ENCODE measurements at regions not wholly inside any gene's neighbourhood (a gene's known extent, or its start where the extent isn't known, plus 50 kb on each side); places are given as distances from the start of the nearest gene placed in this dataset.
"Not testable (repeated sequence)": the region's sequence is repeated elsewhere in the genome, so short reads cannot be mapped to it uniquely, and the experiment has no call there.

DNA sequence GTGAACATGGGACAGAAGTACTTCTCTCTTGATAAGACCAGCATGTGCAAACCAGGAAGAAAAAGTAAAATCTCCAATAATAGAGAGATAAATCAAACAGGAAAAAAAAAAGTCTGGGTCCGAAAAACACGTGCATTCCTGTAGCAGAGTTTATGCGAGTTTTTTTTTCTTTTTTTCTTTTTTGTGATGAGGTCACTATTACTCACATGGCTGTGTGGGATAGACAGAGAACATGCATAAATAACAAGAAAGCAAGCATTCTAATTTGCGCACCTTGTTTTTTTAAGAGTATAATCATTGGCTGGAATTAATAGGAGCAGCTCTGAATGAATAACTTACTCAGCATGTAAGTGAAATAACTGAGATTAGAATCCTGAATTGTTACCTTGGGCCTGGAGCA is 91.9 kb upstream of the CPM start:
- ATAC-seq (no peak), DNase-seq (ENCODE audit: missing footprints) (no peak)
- intact Hi-C loops (cut with DNase I) = no loop called here

DNA sequence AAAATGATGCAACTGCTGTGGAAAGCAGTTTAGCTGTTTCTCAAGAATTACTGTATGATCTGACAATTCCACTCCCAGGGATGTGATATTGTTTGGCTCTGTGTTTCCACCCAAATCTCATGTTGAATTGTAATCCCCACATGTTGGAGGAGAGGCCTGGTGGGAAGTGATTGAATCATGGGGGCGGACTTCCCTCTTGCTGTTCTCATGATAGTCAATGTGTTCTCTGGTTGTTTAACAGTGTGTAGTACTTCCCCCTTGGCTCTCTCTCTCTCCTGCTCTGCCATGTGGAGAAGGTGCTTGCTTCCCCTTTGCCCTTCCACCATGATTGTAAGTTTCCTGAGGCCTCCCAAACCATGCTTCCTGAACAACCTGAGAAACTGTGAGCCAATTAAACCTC is 93.4 kb upstream of the CPM start:
- no peak for DNase-seq (ENCODE audit: missing footprints)
- intact Hi-C loops (cut with DNase I) = no loop called here
- no peak for ATAC-seq

DNA sequence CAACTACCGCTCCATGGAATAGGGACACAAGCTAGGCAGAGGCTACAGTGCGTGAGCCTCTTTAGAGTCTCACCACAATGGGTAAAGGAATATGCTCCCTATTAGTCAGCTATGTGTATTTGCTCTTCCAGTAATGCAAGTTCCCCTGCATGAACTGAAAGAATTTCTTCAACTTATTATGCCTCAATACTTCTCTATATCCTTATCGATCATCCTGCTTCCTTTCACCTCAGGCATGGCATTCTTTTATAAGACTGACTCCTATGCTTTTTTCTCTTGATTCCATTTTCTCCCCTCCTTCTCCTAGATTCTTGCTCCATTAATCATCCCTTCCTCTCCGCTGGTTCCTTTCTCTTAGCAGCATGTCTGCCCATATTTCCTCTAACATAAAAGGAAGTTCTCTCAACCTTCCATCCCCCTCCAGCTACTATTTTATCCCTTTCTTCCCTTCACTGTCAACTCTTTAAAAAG is 94.5 kb upstream of the CPM start:
- DNase-seq (ENCODE audit: missing footprints) (no peak), ATAC-seq (no peak)
- intact Hi-C loops (cut with DNase I) = no loop called here

DNA sequence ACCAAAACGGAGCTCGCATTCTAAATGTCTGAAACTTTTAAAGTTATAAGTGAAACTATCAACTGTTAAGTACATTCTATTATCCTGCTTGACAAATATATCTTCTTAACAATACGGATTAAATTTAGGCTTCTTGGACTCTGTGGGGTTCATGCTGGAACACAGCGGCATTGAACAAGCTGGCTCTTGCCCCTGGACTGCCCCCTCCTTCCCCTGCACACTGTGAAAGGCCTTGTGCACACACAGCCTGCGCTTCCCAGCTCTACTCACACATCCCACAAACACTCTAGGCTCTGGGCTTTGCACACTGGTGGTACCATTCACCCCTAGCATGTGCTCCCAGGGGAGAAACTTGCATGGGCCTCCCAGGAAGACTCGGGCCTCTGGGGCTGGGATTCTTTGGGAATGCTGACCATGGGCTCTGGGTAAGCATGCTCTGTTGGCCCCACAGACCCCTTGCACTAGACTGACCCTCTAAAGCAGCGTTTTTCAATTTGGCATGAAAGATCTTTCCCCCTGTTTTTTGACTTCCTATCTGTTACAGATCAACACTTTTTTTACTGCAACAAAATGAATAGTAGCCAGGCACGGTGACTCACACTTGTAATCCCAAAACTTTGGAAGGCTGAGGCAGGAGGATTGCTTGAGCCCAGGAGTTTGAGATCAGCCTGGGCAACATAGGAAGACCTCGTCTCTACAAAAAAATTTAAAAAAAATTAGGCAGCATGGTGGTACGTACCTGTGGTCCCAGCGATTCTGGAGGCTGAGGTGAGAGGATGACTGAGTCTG is 96.2 kb upstream of the CPM start:
- no peak for DNase-seq (ENCODE audit: missing footprints)
- intact Hi-C loops (cut with DNase I) = no loop called here
- no peak for ATAC-seq

DNA sequence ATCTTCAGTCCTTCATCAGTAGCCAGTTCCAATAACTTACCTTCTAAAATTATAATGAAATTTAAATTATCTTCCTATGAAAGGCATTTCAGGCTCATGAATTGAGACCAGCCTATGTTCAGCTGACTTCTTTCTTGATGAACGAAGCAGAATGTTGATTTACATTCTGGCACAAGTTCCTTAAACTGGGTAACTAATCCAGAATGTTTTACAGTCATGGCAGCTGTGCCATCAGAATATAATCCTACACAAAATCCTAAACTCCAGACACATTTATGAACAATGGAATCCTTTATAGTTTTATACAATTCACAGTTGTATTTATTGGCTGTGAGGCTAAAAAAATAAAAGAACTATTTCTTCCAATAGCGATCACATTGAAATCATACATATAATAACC is 97.3 kb upstream of the CPM start:
- no peak for ATAC-seq
- intact Hi-C loops (cut with DNase I) = no loop called here
- DNase-seq (ENCODE audit: missing footprints) = no peak

DNA sequence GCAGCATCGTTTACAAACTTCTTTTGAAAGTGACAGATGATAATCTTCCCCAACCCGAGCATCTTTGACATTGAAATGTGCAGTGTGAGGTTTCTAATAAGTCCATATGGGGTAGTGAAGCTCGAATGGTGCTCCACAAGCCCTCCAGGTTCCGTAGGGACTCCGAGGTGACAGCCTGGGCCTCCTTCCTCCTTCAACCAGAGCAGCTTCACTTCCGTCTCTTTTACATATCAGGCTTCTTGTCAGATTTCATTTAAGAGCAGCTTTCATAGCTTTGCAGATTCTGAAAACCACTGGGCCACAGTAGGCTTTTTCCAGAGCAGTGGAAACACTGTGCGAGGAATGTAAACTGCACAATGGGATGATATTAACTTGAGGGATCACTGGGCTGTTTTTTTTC is 103.6 kb upstream of the CPM start:
- ATAC-seq = no peak
- intact Hi-C loops (cut with DNase I) = no loop called here
- DNase-seq (ENCODE audit: missing footprints) = no peak

DNA sequence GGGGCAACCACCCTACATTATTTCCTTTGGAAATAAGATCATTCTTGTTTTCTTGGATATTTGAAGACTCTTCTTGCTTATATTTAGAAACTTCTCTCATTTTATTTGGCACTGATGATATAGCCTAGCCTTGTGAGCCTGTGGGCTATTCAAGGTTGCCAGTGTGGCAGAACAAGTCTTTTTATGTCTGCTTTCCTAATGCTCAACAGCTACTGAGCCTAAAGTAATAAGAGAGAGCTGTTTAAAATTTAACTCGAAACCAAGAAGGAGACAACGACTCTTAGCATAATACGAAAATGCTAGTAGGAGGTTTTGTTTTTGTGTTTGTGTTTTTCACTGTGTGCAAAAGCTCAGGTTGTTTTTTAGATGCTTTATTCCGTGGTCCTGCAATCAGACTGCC is 104.0 kb upstream of the CPM start:
- DNase-seq (ENCODE audit: missing footprints) (no peak), ATAC-seq (no peak)
- intact Hi-C loops (cut with DNase I) = no loop called here

DNA sequence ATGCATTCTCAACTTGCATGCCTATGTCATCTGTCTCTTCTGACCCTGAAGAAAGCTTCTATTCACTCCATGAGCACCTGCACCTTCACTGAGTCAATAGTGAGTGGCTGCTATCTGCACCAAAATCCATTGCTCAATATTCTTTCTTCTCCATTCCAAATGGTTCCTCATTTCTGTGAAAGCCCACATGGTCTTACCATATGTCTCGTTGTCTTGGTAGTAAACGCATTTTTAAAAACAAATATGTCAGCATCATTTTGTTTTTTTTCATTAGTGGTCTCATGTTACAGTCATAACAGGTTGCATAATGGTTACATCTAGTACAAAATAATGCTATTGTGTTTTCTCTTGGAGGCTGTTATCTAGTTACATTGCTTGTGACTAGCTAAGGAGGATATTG is 106.9 kb upstream of the CPM start:
- peak; percentile 67 for ATAC-seq
- no peak for DNase-seq (ENCODE audit: missing footprints)
- intact Hi-C loops (cut with DNase I) = no loop called here

DNA sequence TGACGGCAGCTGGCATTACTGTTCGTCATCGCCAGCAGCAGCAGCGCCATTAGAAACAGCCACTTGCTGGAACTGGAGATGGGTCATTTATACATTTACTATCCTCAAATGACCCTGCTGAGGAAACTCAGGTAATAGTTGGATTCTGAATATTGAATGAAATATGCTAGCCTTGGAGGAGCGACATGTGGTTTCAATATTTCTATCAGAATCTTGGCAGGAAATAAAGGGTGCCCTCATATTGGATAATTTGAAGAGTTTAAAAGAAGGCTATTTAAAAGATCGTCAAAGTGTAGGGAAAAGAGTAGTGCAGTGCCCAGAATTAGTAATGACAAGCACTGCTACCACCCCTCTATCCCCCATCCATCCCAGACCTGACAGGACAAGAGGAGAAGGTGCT is 109.6 kb upstream of the CPM start:
- intact Hi-C loops (cut with DNase I) = no loop called here
- DNase-seq (ENCODE audit: missing footprints) (no peak), ATAC-seq (no peak)

DNA sequence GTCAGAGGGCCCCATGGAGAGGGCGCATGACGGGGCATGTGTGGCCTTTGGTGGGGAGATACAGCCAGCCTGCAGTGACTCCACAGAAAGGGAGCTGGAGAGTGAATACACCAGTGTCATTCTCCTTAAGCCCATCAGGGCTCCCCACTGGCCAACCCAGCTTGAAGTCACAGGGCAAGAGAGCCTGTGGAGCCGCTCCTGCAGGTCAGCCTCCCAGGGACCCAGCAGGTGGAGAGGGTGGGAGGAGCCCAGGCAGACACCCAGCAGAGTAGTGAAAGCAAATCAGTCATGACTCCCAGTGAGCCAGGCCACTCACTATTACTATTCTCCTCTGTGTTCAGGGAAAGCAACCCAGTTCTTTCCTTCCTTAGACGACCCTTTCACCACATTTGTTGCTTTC is 110.0 kb upstream of the CPM start:
- no peak for ATAC-seq
- DNase-seq (ENCODE audit: missing footprints) = no peak
- intact Hi-C loops (cut with DNase I) = no loop called here

DNA sequence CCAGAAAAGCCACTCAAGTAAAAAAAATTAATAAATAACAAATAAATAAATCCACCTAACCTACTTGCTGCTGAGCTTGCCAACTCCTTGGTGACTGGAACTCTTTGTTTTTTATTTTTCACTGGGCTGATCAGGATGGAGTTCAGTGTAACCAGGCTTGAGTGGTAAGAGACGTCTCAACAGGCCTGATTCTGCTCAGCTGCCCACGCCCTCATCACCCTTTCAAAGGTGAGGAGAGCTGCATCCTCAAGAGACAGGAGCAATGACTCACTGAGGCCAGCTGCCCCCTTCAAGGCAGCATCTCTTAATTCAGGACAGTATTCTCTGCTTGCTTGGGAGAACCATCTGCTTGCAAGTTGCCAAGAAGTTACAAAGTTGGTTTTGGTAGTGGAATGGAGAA is 111.9 kb upstream of the CPM start:
- intact Hi-C loops (cut with DNase I) = no loop called here
- ATAC-seq (no peak), DNase-seq (ENCODE audit: missing footprints) (no peak)

DNA sequence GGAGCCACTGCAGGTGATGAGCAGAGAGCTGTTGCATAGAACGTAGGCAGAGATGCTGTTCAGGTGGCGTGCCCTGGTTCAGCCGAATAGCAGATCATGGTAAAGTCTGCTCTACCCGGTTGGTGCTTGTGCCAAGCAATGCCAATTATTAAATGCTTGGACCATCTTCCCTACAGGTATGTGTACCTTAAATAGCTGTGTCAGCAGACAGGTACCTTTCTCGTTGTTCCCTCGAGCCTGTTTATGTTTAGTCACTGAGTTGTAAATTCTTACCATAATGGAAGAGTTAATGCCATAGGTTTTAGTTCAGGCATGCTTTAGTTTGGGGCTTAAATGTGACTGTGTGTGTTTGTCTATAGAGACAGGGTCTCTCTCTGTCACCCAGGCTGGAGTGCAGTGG is 112.5 kb upstream of the CPM start:
- DNase-seq (ENCODE audit: missing footprints) (no peak), ATAC-seq (no peak)
- intact Hi-C loops (cut with DNase I) = no loop called here

DNA sequence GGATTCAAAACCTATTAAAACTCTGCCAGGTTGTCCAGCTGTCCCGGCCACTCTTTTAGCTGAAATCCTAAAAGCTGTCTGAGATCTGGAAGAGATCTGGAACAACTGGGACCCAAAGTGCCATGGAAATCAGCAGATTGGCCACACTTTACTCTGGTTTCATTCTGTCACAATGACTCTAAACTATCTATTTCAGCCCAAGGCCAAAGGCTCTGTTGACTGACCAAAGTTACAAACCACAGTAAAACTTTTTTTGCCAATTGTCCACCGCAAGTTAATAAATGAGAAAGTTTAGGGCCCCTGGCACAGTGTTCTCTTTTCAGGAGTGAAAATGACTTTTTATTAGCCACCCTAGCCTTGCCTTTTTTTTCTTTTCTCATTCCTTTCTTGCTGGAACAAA is 113.4 kb upstream of the CPM start:
- ATAC-seq = no peak
- DNase-seq (ENCODE audit: missing footprints) = no peak
- intact Hi-C loops (cut with DNase I) = no loop called here

DNA sequence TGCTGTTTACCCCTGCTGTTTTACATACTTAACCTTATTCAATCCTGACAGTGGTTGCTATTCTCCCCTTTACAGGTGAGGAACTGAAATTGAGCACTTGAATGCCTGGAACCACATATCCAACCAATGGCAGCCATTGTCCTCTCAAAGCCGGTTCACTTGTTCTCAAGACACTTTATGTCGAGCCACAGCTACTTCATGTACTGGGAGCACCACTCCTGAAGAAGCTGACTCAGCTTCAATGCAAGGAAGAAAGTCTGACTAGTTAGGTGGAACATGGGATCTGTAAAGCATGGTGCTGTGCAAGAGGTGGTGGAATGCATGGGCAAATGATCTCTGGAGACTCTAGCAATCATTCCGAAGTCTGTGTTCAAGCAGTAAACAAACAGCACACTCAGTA is 113.9 kb upstream of the CPM start:
- DNase-seq (ENCODE audit: missing footprints) = no peak
- no peak for ATAC-seq
- intact Hi-C loops (cut with DNase I) = no loop called here

DNA sequence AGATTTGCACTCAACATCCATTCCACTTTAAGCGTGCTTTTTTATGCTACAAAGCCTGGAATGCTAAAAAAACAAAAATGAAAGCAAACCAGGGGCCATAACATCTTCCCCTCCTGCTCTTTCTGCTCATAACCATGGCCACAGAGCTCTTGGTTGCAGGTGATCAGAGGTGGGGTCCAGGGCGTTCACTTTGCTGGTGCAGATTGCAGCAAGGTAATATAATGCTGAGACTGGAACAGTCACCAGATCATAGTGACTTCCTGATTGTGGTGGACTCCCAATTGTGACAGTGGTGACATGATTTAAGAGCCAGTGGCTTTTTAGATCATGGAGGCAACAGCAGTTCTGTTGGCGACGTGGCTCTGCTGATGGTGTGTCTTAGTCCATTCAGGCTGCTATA is 115.0 kb upstream of the CPM start:
- intact Hi-C loops (cut with DNase I) = no loop called here
- ATAC-seq (no peak), DNase-seq (ENCODE audit: missing footprints) (no peak)

DNA sequence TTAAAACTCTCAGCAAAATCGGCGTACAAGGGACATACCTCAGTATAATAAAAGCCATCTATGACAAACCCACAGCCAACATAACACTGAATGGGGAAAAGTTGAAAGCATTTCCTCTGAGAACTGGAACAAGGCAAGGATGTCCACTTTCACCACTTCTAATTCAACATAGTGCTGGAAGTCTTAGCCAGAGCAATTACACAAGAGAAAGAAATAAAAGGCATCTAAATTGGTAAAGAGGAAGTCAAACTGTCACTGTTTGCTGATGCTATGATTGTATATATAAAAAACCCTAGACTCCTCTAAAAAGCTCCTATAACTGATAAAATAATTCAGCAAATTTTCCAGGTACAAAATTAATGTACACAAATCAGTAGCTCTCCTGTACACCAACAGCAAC is 116.9 kb upstream of the CPM start:
- intact Hi-C loops (cut with DNase I); DNase-seq (ENCODE audit: missing footprints); ATAC-seq: not testable (repeated sequence)

DNA sequence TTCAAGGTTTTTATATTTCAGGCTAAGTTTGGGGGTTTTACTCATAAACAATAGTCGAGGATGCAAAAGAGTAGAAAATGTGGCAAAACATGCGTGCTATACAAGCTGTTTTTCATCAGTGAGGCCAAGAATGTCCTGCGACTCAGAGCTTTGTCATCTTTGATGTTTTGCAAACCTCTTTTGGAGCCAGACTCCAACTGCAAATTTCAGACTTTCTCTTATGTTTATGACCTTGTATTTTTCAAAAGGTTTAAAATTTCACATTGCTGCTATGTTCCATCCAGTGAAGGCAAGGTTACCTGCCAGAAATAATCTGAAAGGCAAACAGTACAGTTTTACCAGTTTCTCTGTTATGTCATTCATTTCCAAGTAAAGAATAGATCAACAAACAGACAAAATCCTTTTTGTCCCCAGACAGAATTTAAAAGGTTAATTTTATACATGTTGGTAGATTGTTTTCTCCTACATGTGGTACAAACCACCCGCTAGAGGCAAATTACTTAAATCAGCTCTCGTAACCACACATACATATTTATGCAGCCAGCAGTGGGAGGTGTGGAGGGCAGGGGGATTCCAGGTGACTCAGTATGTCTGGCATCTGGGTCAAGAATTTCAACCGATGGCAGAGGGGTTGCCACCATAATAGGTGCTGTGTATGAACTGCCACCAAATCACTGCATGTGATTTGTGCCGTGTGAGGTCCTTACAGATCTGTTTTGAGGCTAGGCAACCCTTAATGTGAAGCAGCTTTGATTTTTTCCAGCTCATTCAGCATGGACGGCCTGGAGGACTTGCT is 119.8 kb upstream of the CPM start:
- DNase-seq (ENCODE audit: missing footprints) (no peak), ATAC-seq (no peak)
- intact Hi-C loops (cut with DNase I) = no loop called here

DNA sequence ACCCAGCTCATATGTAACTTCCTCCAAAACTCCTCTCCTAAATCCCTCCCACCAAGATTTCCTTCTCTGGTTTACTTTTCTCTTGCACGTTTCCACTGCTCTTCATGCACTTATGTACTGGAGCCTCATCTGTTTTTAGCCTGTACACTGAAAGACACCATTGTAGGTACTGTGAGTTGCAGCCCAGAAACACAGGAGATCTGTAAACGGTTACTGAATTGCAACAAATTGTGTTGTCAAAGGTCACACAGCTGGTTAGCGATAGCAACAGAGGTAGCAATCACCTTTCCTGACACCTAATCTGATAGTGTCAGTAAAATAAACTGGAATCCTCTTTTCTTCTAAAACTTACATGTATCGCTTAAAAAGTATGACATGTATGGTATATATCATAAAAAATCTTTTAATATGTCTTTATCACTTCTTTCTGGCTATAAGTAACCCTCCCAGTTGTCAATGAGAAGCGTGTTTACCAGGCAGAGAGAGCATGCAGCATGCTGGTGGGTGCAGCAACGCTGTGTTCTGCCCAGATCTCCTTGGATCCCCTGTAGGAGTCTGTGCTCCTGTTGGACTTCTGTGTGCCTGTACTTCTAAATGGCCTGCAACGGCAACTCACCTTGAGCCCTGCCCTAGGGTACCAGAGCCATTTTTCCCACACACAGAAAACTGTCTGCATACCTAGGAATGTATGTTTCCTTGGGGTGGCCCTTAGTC is 121.5 kb upstream of the CPM start:
- intact Hi-C loops (cut with DNase I) = no loop called here
- no peak for DNase-seq (ENCODE audit: missing footprints)
- no peak for ATAC-seq

DNA sequence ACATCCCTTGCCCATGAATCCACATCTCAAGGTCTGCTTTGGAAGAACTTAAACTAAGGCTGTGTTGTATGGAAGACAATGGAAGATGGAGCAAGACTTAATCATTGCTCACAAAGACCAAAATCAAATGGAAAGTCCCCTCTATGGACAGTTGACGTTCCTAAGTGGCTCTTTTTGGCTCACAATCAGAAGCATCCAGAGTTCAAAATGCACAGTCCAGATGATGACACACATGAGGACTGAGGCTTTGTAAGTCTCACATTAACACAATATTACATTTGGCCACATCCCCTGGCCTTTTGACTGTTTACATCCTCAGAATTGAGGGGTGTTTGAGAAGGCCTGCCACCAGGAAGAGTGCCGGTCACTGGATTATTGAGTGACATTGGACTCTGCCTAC is 122.3 kb upstream of the CPM start:
- DNase-seq (ENCODE audit: missing footprints) (no peak), ATAC-seq (no peak)
- intact Hi-C loops (cut with DNase I) = no loop called here

DNA sequence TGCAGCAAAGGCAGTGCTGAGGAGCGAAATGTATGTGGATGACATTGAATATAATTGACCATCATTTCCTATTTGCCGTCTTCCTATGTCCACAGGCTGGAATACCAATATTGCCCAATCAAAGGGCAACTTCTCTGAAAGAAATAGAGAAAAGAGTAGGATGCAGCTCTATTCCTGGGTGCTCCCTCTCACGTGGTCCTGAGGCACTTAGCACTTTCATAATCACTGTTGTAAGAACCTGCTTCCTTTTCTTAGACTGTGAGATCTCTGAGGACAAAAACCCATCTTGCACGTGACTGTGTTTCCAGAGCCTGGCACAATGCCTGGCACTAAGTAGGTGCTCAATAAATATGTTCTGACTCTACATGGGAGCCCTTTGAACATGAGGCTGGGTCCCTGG is 122.7 kb upstream of the CPM start:
- ATAC-seq = peak; percentile 64
- intact Hi-C loops (cut with DNase I) = no loop called here

More for the DNA sequence above, 122.7 kb upstream of the CPM start:
- no peak for DNase-seq (ENCODE audit: missing footprints)
